GM12878 (cell line): ENCODE measurements at regions not wholly inside any gene's neighbourhood (a gene's known extent, or its start where the extent isn't known, plus 50 kb on each side); places are given as distances from the start of the nearest gene placed in this dataset.

Experiments used
- ATAC-seq: fragments of 200-7000 bp; cut with Tn5 transposase; 3 replicates; pipeline ENCODE4 v1.9.1; 2020; ENCODE audit warnings: mild to moderate bottlenecking, moderate library complexity
- BruUV-seq: library from RNA; stranded (reverse); fragments of 400-500 nt; replicated peaks from 2 replicates; lab custom pipeline; 2021; lab: Mats Ljungman, UMichigan
- CTCF ChIA-PET: fragments of 300-600 bp; sonication (Branson Sonifier 250); formaldehyde crosslinking; extraction: SDS; loops from one replicate; lab custom pipeline; 2021; ENCODE audit warnings: inconsistent platforms; lab: Yijun Ruan, JAX
- POLR2A ChIA-PET: fragments of 350-600 bp; formaldehyde crosslinking; extraction: SDS; loops from one replicate; lab custom pipeline; 2021; ENCODE audit warnings: inconsistent platforms; lab: Charles Lee
- RAD21 ChIA-PET: fragments of 300-600 bp; sonication (Branson Sonifier 250); formaldehyde crosslinking; loops from one replicate; lab custom pipeline; 2023; ENCODE audit warnings: antibody characterized with exemption; ENCODE audit not compliant: unreplicated experiment; lab: Charles Lee
- SMC1A ChIA-PET: fragments of 300-600 bp; sonication (Branson Sonifier 250); formaldehyde crosslinking; loops from one replicate; lab custom pipeline; 2023; ENCODE audit not compliant: unreplicated experiment, uncharacterized antibody; lab: Charles Lee
- DNase-seq: peaks from one replicate; pipeline ENCODE4 v3.0.0-alpha.2; 2011; ENCODE audit warnings: low read depth, low spot score
- FAIRE-seq: peaks from 3 replicates; lab custom pipeline; 2011; peaks lifted over from hg19 to GRCh38; lab: Jason Lieb, UNC
- H2AFZ ChIP-seq: 2 replicates; pipeline ENCODE4 v1.6.0; 2011; ENCODE audit warnings: low read depth, low read length, control low read depth; ENCODE audit not compliant: control insufficient read depth
- H3K27ac ChIP-seq: 2 replicates; pipeline ENCODE4 v1.5.1; 2011; ENCODE audit warnings: control low read depth; ENCODE audit not compliant: control insufficient read depth, insufficient read depth
- H3K27me3 ChIP-seq, 2 experiments: replicated peaks in 1 of 2; 2 replicates each; pipeline versions ENCODE4 v1.6.0 to v1.6.1; 2011; ENCODE audit warnings: low read length in 1 of 2; ENCODE audit not compliant: control insufficient read depth in 2 of 2, insufficient read depth in 2 of 2
- H3K36me3 ChIP-seq, 2 experiments: 2 replicates each; pipeline ENCODE4 v1.5.1; 2011; ENCODE audit warnings: low read length in 1 of 2; ENCODE audit not compliant: control insufficient read depth in 2 of 2, insufficient read depth in 2 of 2
- H3K4me1 ChIP-seq: 2 replicates; pipeline ENCODE4 v1.6.1; 2011; ENCODE audit warnings: mild to moderate bottlenecking, low read length, moderate library complexity, mixed read lengths; ENCODE audit not compliant: control insufficient read depth, insufficient read depth
- H3K4me2 ChIP-seq: 2 replicates; pipeline ENCODE4 v1.6.0; 2011; ENCODE audit warnings: control low read depth; ENCODE audit not compliant: control insufficient read depth, insufficient read depth
- H3K4me3 ChIP-seq: fragments of 200-600 bp; sonication (generic); 2 replicates; pipeline ENCODE4 v1.5.1; 2016
- H3K79me2 ChIP-seq: 2 replicates; pipeline ENCODE4 v1.6.0; 2011; ENCODE audit warnings: low read length; ENCODE audit not compliant: control insufficient read depth, insufficient read depth
- H3K9ac ChIP-seq: 2 replicates; pipeline ENCODE4 v1.8.0; 2011; ENCODE audit warnings: low read length, control low read depth, mixed read lengths; ENCODE audit not compliant: control insufficient read depth, insufficient read depth
- H3K9me3 ChIP-seq: replicated peaks from 3 replicates; pipeline ENCODE4 v1.5.1; 2011; ENCODE audit warnings: mild to moderate bottlenecking, low read length; ENCODE audit not compliant: control insufficient read depth, insufficient read depth
- H4K20me1 ChIP-seq: 2 replicates; pipeline ENCODE4 v1.6.0; 2011; ENCODE audit not compliant: control insufficient read depth, insufficient read depth
- CHD4 ChIP-seq: fragments of 200-600 bp; sonication (generic); IDR thresholded peaks from 2 replicates; pipeline ENCODE4 v1.6.1; 2016; ENCODE audit warnings: mild to moderate bottlenecking
- CTCF ChIP-seq, 3 experiments: IDR thresholded peaks in 2 of 3; conservative IDR thresholded peaks in 1 of 3; 2 replicates each; pipeline ENCODE4 v1.5.1; 2011; ENCODE audit warnings: low read depth in 3 of 3, low read length in 3 of 3, mild to moderate bottlenecking in 3 of 3, control low read depth in 2 of 3, moderate library complexity in 2 of 3, inconsistent platforms in 1 of 3, mixed read lengths in 1 of 3; ENCODE audit not compliant: control insufficient read depth in 2 of 3, insufficient read depth in 1 of 3; ENCODE audit errors: extremely low read depth in 1 of 3
- FOXK2 ChIP-seq: fragments of 450-650 bp; IDR thresholded peaks from 2 replicates; pipeline ENCODE4 v1.6.1; 2017; ENCODE audit warnings: mild to moderate bottlenecking, moderate library complexity
- GATAD2B ChIP-seq: fragments of 450-650 bp; conservative IDR thresholded peaks from 2 replicates; pipeline ENCODE4 v1.6.1; 2017; ENCODE audit warnings: low read depth, mild to moderate bottlenecking, moderate library complexity
- MTA2 ChIP-seq: fragments of 450-650 bp; IDR thresholded peaks from 2 replicates; pipeline ENCODE4 v1.6.1; 2016; ENCODE audit warnings: low read depth, mild to moderate bottlenecking, moderate library complexity
- MYB ChIP-seq: fragments of 150-350 bp; IDR thresholded peaks from 2 replicates; pipeline ENCODE4 v1.6.1; 2014; ENCODE audit warnings: mild to moderate bottlenecking, low read depth, low read length, borderline replicate concordance
- MYC ChIP-seq: IDR thresholded peaks from 2 replicates; pipeline ENCODE4 v1.6.1; 2011; ENCODE audit warnings: mild to moderate bottlenecking, low read length, moderate library complexity, inconsistent platforms; ENCODE audit not compliant: insufficient read depth, insufficient replicate concordance, insufficient read length, severe bottlenecking
- NBN ChIP-seq: fragments of 450-650 bp; IDR thresholded peaks from 2 replicates; pipeline ENCODE4 v1.6.1; 2016
- NR2C1 ChIP-seq: fragments of 450-650 bp; IDR thresholded peaks from 2 replicates; pipeline ENCODE4 v1.6.1; 2017; ENCODE audit warnings: antibody characterized with exemption, mild to moderate bottlenecking, moderate library complexity
- NR2F1 ChIP-seq: fragments of 450-650 bp; conservative IDR thresholded peaks from 2 replicates; pipeline ENCODE4 v1.6.1; 2017; ENCODE audit warnings: mild to moderate bottlenecking
- PAX5 ChIP-seq: IDR thresholded peaks from 2 replicates; pipeline ENCODE4 v1.6.1; 2011; ENCODE audit warnings: low read depth, low read length, borderline replicate concordance
- SMAD5 ChIP-seq: IDR thresholded peaks from 2 replicates; pipeline ENCODE4 v1.6.1; 2016; ENCODE audit warnings: antibody characterized with exemption, low read depth
- ZBTB4 ChIP-seq: fragments of 450-650 bp; formaldehyde crosslinking; IDR thresholded peaks from 2 replicates; pipeline ENCODE4 v1.4.0; 2022; ENCODE audit warnings: mild to moderate bottlenecking, moderate library complexity
- ZNF207 ChIP-seq: fragments of 450-650 bp; IDR thresholded peaks from 2 replicates; pipeline ENCODE4 v1.6.1; 2014; ENCODE audit warnings: antibody characterized with exemption, mild to moderate bottlenecking, borderline replicate concordance
- ZNF274 ChIP-seq: IDR thresholded peaks from one replicate; pipeline ENCODE4 v1.8.0; 2011; ENCODE audit not compliant: insufficient read length, insufficient read depth
- WGBS: methylation state at CpG from one replicate; pipeline ENCODE4 v1.1.6; 2016; ENCODE audit warnings: low lambda C conversion rate; ENCODE audit not compliant: insufficient replicate concordance, insufficient coverage; ENCODE audit errors: missing lambda C conversion rate; 5-methylcytosine and 5-hydroxymethylcytosine counted together
- in situ Hi-C: fragments of 300-500 bp; cut with MboI; formaldehyde crosslinking; loops from 9 replicates; pipeline ENCODE4 v1.14.3; 2018; ENCODE audit warnings: mixed read lengths
- intact Hi-C: fragments of 100-400 bp; cut with micrococcal nuclease; formaldehyde crosslinking; loops from one replicate; pipeline ENCODE4 v1.14.2; 2022; ENCODE audit not compliant: unreplicated experiment

- no peak for TF ChIP-seq ZBTB4 (CRISPR knock-in tag)
- TF ChIP-seq GATAD2B: no peak
- TF ChIP-seq PAX5: no peak
- TF ChIP-seq CHD4: no peak
- no peak for TF ChIP-seq FOXK2
These were observed 82.8 kb upstream of the VIPR2 start (continued) for GRCh38 chr7:159227433-159227832.

GRCh38 chr7:159226011-159226702, 81.5 kb upstream of the VIPR2 start:
- no peak overlapping the region for H3K4me3 ChIP-seq
- H3K4me2 ChIP-seq: no peak overlapping the region
- H3K4me1 ChIP-seq: no peaks in the 10 kb centered on the region
- RAD21 ChIA-PET: no interaction called here
- no peak overlapping the region for H3K27ac ChIP-seq
- H3K27me3 ChIP-seq: no peaks in the 10 kb centered on the region
- ATAC-seq: no peak
- no peaks in the 10 kb centered on the region; the same call in 2 of the 3 replicates for H3K9me3 ChIP-seq
- in situ Hi-C loops: no loop called here
- TF ChIP-seq SMAD5 (no peak), MYC (no peak), MTA2 (no peak), ZNF207 (no peak), ZNF274 (no peak), MYB (no peak), NR2F1 (no peak), NBN (no peak), NR2C1 (no peak), CTCF (IDR thresholded peaks at IDR 0.05 in 2 of 3, conservative IDR thresholded peaks at IDR 0.05 in 1 of 3; ENCODE audit: control insufficient read depth in 2 of 3, extremely low read depth in 1 of 3, insufficient read depth in 1 of 3, low read depth in 3 of 3, low read length in 3 of 3) (no peak)
- TF ChIP-seq, all 136 proteins: peak for 0
- H3K79me2 ChIP-seq: no peaks in the 10 kb centered on the region
- H3K36me3 ChIP-seq: no peaks in the 10 kb centered on the region
- 10% methylated on average over 6 of the region's 6 CpGs for WGBS
- BruUV-seq: no TSS peak
- no peak overlapping the region for H2AFZ ChIP-seq
- ChIA-PET SMC1A (interaction anchor here (1.1 kb wide), 1 partner anchor 10 kb away, joined by 3 read pairs; no protein-coding TSS in a partner anchor), POLR2A (no interaction called here), CTCF (no interaction called here)
- no peak overlapping the region for H3K9ac ChIP-seq
- DNase-seq (no peak), FAIRE-seq (no peak)
- H4K20me1 ChIP-seq: no peaks in the 10 kb centered on the region
- intact Hi-C loops: no loop called here
